ENCODE measurements at regions not wholly inside any gene's neighbourhood (a gene's known extent, or its start where the extent isn't known, plus 50 kb on each side); places are given as distances from the start of the nearest gene placed in this dataset.

- TF ChIP-seq, protein P1, sequence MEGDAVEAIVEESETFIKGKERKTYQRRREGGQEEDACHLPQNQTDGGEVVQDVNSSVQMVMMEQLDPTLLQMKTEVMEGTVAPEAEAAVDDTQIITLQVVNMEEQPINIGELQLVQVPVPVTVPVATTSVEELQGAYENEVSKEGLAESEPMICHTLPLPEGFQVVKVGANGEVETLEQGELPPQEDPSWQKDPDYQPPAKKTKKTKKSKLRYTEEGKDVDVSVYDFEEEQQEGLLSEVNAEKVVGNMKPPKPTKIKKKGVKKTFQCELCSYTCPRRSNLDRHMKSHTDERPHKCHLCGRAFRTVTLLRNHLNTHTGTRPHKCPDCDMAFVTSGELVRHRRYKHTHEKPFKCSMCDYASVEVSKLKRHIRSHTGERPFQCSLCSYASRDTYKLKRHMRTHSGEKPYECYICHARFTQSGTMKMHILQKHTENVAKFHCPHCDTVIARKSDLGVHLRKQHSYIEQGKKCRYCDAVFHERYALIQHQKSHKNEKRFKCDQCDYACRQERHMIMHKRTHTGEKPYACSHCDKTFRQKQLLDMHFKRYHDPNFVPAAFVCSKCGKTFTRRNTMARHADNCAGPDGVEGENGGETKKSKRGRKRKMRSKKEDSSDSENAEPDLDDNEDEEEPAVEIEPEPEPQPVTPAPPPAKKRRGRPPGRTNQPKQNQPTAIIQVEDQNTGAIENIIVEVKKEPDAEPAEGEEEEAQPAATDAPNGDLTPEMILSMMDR (conservative IDR thresholded peaks at IDR 0.05) = no peak
Observed at GRCh38 chr6:132085731-132086130, 134.6 kb upstream of the CCN2 start.

DNA sequence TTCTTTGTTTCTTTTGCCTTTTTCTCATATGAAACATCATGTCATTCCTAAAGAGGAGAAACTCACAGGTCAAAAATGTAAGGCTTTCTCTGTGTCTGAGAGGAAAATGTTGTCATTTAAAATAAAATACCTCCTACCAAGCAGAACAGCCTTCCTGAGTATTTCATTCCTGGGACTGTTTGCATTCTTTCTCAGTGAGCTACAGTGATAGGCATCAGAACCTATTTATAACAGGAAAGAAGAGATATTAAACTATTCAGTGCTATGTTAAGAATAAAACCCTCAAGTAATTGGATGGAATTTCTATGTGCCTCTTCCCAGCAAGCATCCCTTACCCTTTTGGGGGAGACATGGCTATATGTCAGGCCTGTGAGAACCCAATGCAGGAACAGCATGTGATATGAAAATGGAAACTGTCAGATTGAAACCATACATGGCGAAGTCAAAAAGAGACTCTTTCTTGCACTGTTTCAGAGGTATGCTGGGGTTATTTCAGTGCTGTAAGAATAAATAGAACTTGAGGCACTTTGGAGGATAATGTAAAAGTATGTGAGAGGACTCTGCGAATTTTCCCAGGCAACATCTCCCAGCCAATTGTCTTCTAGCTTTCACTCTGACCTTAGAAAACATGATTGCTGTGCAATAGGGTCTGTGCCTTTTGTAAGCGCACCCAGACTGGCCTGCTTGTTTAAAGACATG lies 133.8 kb upstream of the CCN2 start:
- no peak overlapping the region for H3K27ac ChIP-seq
- TF ChIP-seq, protein P1 (conservative IDR thresholded peaks at IDR 0.05) = no peak

More at GRCh38 chr6:132085731-132086130, 134.6 kb upstream of the CCN2 start:
- no peak overlapping the region for H3K27ac ChIP-seq

- H3K27ac ChIP-seq = no peak overlapping the region
- TF ChIP-seq, protein P1 (conservative IDR thresholded peaks at IDR 0.05) = no peak
Observed at GRCh38 chr6:132082421-132082820, 131.2 kb upstream of the CCN2 start.

GRCh38 chr6:132081338-132081737 lies 130.2 kb upstream of the CCN2 start:
- TF ChIP-seq, protein P1 (conservative IDR thresholded peaks at IDR 0.05) = no peak
- H3K27ac ChIP-seq = no peak overlapping the region

- TF ChIP-seq, protein P1 (conservative IDR thresholded peaks at IDR 0.05) = no peak
- no peak overlapping the region for H3K27ac ChIP-seq
Observed at GRCh38 chr6:132079286-132079685, 128.1 kb upstream of the CCN2 start.

- TF ChIP-seq, protein P1 (conservative IDR thresholded peaks at IDR 0.05) = no peak
Observed at GRCh38 chr6:132076452-132076851, 125.3 kb upstream of the CCN2 start.

DNA sequence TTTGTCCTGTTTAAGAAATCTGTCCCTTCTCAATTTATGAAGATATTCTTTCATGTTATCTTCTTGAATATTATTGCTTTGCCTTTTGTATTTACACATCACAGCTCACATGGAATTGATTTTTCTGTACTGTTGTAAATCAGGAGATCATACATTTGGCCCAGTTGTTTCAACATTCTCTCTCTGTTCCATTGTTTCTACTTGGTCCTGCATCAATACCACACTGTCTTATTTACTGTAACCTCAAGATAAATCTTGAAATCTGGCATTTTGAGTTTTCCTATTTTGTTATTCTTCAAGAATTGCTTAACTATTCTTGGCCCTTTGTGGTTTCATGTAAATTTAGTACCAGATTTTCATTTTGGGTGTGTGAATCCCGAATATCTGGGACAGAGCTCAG lies 121.7 kb upstream of the CCN2 start:
- TF ChIP-seq, protein P1 (conservative IDR thresholded peaks at IDR 0.05) = no peak

More at GRCh38 chr6:132076452-132076851, 125.3 kb upstream of the CCN2 start:
- no peak overlapping the region for H3K27ac ChIP-seq

More for the DNA sequence above, 121.7 kb upstream of the CCN2 start:
- no peak overlapping the region for H3K27ac ChIP-seq

Measured in VCaP (cell line).